T-helper 17 cell (primary cell): ENCODE measurements at regions not wholly inside any gene's neighbourhood (a gene's known extent, or its start where the extent isn't known, plus 50 kb on each side); places are given as distances from the start of the nearest gene placed in this dataset.

ENCODE experiments used
- ATAC-seq: fragments of 150-1000 bp; cut with Tn5 transposase; 2 replicates; pipeline ENCODE4 v1.10.0; 2021; ENCODE audit warnings: mild to moderate bottlenecking, moderate library complexity
- DNase-seq, 3 donors: peaks; one replicate each; pipeline versions ENCODE4 v3.0.0 to v3.0.0-alpha.2; 2020 to 2021
- H3K9me3 ChIP-seq: one replicate; pipeline ENCODE4 v1.7.0; 2013; ENCODE audit warnings: low read length, mild to moderate bottlenecking; ENCODE audit not compliant: control insufficient read depth, poor library complexity, severe bottlenecking
- H3K27ac Mint-ChIP-seq: one replicate; pipeline ENCODE4 v1.8.0; 2022; ENCODE audit warnings: mild to moderate bottlenecking, moderate library complexity, mixed read lengths
- H3K27me3 Mint-ChIP-seq: one replicate; pipeline ENCODE4 v1.8.0; 2022; ENCODE audit warnings: mixed read lengths
- H3K36me3 Mint-ChIP-seq: one replicate; pipeline ENCODE4 v1.8.0; 2022; ENCODE audit warnings: low read depth, mixed read lengths
- H3K4me1 Mint-ChIP-seq: one replicate; pipeline ENCODE4 v1.8.0; 2022; ENCODE audit warnings: mild to moderate bottlenecking, mixed read lengths
- H3K4me3 Mint-ChIP-seq: one replicate; pipeline ENCODE4 v1.8.0; 2022; ENCODE audit warnings: mild to moderate bottlenecking, moderate library complexity, mixed read lengths

DNA sequence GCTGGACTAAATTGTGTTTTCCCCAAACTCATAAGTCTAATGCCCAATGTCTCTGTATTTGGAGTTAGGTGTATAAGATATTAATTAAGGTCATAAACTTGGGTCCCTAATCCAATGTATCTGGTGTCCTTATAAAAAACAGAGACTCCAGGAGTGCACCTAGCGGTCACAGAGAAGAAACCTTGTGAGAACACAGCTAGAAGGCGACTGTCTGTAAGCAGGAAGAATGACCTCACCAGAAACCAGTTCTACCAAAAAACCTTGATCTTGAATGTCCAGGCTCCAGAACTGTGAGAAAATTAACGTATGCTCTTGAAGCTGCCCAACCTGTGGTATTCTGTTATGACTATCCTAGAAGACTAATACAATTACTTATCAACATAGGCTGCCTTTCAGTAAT, 591.7 kb upstream of the PTPRD start:
- Mint-ChIP-seq H3K36me3 (no peaks in the 10 kb centered on the region), H3K27me3 (no peaks in the 10 kb centered on the region), H3K4me1 (no peaks in the 10 kb centered on the region), H3K27ac (no peak overlapping the region), H3K4me3 (no peak overlapping the region)
- ATAC-seq (no peak), DNase-seq (no peak)
- no peaks in the 10 kb centered on the region for H3K9me3 ChIP-seq

DNA sequence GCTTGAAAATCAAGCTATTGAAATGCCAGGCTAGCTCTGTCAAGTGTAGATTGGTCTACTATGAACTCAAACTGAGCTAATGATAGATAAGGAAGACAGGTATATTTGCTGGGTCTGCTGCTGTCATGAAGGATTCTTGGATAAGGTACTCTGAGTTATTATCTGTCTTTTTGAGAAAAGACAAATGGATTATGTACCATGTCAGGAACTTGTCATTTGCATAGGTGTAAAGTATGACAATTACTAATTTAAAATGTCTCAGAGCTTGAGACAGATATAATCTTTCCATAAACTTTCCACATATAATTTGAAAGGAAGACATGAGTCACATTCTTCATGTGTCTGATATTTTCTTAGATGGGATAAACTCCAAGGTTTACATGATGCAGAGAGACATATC, 594.1 kb upstream of the PTPRD start:
- H3K4me1 Mint-ChIP-seq = no peaks in the 10 kb centered on the region
- H3K36me3 Mint-ChIP-seq = no peaks in the 10 kb centered on the region
- DNase-seq = no peak
- no peak overlapping the region for H3K4me3 Mint-ChIP-seq
- H3K9me3 ChIP-seq = no peaks in the 10 kb centered on the region
- no peak for ATAC-seq
- H3K27ac Mint-ChIP-seq = no peak overlapping the region
- H3K27me3 Mint-ChIP-seq = no peaks in the 10 kb centered on the region

DNA sequence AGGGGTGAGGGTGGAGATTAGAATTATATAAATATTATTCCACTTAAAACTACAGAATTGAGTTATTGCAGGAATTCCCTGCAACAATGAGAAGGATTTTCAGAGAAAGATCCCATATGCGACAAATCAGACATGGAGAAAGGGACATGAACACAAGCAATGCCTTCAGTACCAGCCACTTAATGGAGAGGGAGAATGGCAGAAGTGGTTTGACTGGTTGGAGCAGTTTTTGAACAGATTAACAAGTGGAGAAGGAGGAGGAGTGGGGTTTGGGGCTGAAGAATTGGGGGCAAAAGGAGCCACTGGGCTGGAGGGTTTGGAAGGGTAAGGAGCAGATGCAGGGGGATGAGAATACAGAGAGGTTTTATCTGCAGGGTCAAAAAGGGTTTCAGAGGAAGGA, 620.9 kb upstream of the PTPRD start:
- DNase-seq (no peak), ATAC-seq (no peak)
- no peaks in the 10 kb centered on the region for H3K27me3 Mint-ChIP-seq
- no peak overlapping the region for H3K4me3 Mint-ChIP-seq
- no peaks in the 10 kb centered on the region for H3K9me3 ChIP-seq
- H3K36me3 Mint-ChIP-seq = no peaks in the 10 kb centered on the region
- no peak overlapping the region for H3K27ac Mint-ChIP-seq
- no peaks in the 10 kb centered on the region for H3K4me1 Mint-ChIP-seq

DNA sequence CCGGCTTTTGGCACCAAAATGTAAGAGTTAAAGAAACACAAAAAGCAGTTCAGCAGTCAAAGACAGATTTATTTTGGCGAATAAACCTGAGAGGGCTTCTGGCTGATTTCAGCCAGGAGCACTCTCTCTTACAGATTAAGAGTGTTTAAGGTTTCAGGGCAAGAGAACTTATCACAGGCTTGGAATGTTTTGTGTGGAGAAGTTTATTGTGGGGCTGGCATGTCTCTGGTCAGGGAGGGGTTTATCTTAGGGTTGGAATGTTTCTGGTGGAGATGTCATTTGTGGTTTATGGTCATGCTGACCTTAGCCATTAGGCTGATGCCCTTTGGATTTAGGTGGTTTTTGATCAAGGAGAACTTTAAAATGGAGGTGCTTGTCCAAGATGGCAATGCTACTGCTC, 622.3 kb upstream of the PTPRD start:
- no peaks in the 10 kb centered on the region for H3K27me3 Mint-ChIP-seq
- H3K4me3 Mint-ChIP-seq = no peak overlapping the region
- H3K4me1 Mint-ChIP-seq = no peaks in the 10 kb centered on the region
- H3K36me3 Mint-ChIP-seq = no peaks in the 10 kb centered on the region
- no peak overlapping the region for H3K27ac Mint-ChIP-seq
- no peaks in the 10 kb centered on the region for H3K9me3 ChIP-seq
- DNase-seq = no peak
- no peak for ATAC-seq

DNA sequence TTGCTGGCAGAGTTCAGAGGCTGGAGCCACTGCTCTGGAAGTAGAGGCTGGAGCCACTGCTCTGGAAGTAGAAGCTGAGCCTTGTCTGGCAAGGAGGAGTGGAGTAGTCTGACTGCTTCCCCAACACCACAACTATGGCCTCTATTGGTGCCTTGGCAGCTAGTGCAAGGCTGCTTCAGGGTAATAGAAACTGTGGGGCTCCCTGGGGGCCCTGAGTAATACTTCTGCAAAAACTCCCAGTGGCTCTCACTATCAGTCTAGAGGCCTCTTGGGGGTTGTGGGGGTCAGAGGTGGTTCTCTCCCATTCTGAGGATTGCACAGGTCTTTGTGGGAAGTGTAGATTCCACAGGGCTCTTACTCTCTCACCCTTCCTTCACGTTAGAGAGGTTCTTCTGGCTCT, 629.0 kb upstream of the PTPRD start:
- H3K27me3 Mint-ChIP-seq = no peaks in the 10 kb centered on the region
- no peaks in the 10 kb centered on the region for H3K36me3 Mint-ChIP-seq
- H3K4me1 Mint-ChIP-seq = no peaks in the 10 kb centered on the region
- H3K4me3 Mint-ChIP-seq = no peak overlapping the region
- H3K27ac Mint-ChIP-seq = no peak overlapping the region
- ATAC-seq (no peak), DNase-seq (no peak)
- no peaks in the 10 kb centered on the region for H3K9me3 ChIP-seq

DNA sequence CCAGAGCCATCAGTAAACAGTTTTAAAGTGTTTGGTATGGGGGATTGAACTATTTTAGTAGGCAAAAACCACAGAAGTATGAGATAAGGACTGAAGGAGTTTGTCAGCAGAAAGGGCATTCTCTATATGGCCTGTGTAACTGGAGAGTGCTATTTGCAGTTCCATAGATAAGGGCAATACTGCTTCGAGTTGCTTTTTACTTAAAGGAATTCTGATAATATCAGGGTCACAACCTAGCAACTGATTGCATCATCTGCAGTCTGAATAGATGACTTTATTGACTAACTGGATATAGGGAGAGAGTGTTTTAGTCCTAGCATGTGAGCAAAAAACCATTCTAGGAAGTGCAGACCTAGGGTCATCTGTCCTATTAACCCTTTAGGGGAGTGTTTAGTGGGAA, 645.2 kb upstream of the PTPRD start:
- Mint-ChIP-seq H3K36me3 (no peaks in the 10 kb centered on the region), H3K4me1 (no peaks in the 10 kb centered on the region), H3K4me3 (no peak overlapping the region), H3K27ac (no peak overlapping the region), H3K27me3 (no peaks in the 10 kb centered on the region)
- ATAC-seq = no peak
- H3K9me3 ChIP-seq = peaks cover 3% of the 10 kb centered on the region
- no peak for DNase-seq

DNA sequence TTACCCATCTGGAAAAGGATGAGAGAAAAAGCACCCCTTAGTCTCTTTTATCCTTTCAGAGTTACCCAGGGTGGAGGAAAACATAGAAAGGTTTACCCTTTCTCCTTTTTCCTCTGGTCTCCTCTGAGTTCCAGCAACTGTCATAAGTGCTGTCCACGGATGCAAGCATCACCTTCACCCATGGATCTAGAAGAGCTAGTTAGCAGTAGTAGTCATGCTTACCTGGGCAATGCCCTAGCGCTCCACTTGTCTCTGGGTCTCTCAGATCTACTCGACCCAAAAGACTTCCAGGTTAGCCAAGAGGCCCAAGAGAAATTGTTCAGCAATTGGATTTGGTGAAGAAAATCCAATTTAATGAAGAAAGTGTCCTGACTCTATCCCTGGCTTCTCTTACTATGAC, 656.2 kb upstream of the PTPRD start:
- ATAC-seq = no peak
- Mint-ChIP-seq H3K4me1 (no peaks in the 10 kb centered on the region), H3K27me3 (no peaks in the 10 kb centered on the region), H3K36me3 (no peaks in the 10 kb centered on the region), H3K27ac (no peak overlapping the region), H3K4me3 (no peak overlapping the region)
- no peak for DNase-seq
- no peaks in the 10 kb centered on the region for H3K9me3 ChIP-seq

DNA sequence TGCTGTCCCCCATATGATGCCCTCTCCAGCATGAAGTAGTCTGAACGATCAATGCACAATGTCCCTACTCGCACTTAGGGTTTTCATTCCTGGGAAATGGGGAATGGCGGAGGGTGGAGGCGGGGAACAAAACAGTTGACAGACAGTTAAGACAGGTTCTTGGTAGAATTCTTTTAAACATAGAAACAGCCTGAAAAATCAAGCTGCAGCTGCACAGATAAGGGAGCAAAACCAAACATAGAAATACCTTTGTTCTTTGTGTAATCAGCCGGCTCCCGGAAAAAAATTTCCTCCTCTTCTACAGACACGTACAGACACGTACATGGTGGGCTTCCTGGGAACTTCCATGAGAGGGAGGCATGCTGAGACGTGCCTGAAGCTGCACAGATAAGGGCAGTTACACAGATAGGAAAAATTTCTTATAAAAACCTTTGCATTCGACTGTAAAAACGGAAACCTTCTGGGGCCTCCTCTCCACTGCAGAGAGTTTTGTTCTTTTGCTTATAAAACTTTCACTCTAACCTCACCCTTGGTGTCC, 662.4 kb upstream of the PTPRD start:
- DNase-seq (no peak), ATAC-seq (no peak)
- Mint-ChIP-seq H3K4me1 (no peaks in the 10 kb centered on the region), H3K27ac (no peak overlapping the region), H3K27me3 (no peaks in the 10 kb centered on the region), H3K36me3 (no peaks in the 10 kb centered on the region), H3K4me3 (no peak overlapping the region)
- H3K9me3 ChIP-seq = peaks cover 4% of the 10 kb centered on the region

DNA sequence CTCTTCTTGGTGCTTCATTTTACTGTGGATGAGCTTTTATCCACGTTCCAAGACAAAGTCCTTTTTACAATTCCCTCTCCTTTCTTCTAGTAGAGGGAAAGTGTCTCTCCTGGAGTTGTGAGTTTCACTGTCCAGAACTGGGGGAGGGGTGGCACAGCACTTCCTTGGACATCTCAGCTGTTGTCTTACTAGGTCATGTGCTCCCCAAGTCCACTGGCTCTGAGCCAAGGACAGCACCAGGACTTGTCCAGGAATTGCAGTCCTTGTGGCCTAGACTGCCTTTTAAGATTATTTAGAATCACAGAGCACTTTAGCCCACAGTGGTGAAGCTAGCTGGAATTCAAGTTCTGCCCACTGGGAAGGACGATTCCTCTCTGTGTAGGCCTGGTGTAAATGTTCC, 700.2 kb upstream of the PTPRD start:
- H3K36me3 Mint-ChIP-seq = no peaks in the 10 kb centered on the region
- H3K4me1 Mint-ChIP-seq = no peaks in the 10 kb centered on the region
- DNase-seq = no peak
- H3K27me3 Mint-ChIP-seq = no peaks in the 10 kb centered on the region
- no peaks in the 10 kb centered on the region for H3K9me3 ChIP-seq
- no peak for ATAC-seq
- H3K4me3 Mint-ChIP-seq = no peak overlapping the region
- no peak overlapping the region for H3K27ac Mint-ChIP-seq

DNA sequence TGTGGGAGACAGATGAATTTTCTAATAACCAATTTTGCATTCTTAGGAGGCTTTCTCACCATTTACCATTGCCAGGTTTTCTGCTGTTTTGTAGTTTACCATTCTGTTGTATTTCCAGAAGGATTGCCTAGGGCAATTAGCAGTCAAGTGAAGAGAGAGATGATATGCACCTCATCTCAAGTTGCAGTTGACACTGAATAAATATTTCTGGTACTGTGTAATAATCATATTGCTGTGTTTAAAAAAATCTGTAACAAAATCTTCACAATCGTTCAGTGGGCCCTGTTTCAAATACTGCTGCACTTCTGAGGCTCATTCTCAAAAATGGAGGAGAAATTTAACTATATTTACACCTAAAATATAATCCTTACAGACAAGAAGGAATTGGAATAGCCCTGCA, 706.1 kb upstream of the PTPRD start:
- no peak for ATAC-seq
- Mint-ChIP-seq H3K27me3 (no peaks in the 10 kb centered on the region), H3K4me3 (no peak overlapping the region), H3K36me3 (no peaks in the 10 kb centered on the region), H3K27ac (no peak overlapping the region), H3K4me1 (no peaks in the 10 kb centered on the region)
- DNase-seq = no peak
- no peaks in the 10 kb centered on the region for H3K9me3 ChIP-seq

DNA sequence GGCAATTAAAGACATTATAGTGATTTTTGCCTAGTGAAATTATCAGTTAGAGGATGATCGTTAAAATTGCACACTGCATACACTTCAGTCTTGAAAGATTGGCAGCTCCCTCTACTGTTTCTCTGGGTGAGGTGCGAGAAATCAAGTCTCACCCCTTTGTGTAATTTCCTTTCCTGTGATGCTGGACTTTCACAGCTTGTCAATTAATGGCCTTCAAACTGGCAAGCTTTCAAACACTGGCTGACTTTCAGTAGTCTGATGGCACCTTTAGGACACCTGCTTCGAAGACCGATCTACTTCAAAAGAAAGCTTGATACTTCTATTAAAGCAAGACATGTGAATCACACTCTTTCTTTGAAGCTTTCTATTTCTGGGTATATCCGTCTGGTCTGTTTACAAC, 706.7 kb upstream of the PTPRD start:
- Mint-ChIP-seq H3K4me3 (no peak overlapping the region), H3K27me3 (no peaks in the 10 kb centered on the region), H3K4me1 (no peaks in the 10 kb centered on the region), H3K36me3 (no peaks in the 10 kb centered on the region), H3K27ac (no peak overlapping the region)
- H3K9me3 ChIP-seq = no peaks in the 10 kb centered on the region
- DNase-seq (no peak), ATAC-seq (no peak)

DNA sequence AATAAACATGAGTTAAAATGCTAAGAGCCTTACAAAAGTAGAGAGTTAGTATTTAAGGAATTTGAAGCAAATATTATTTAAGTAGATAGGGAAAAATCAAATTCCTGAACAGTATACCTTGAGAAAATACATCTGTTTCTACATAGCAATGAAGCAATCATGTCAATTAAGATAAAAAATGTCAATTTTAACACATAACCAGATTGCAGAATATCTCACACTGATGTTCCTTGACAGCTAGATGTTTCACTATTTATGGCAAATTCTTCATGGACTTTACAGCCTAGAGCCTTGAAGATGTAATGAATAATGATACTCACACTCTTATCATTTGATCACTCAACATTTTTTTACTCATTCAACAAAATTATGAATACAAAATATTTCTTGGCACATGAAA, 708.2 kb upstream of the PTPRD start:
- H3K9me3 ChIP-seq = no peaks in the 10 kb centered on the region
- Mint-ChIP-seq H3K4me1 (no peaks in the 10 kb centered on the region), H3K4me3 (no peak overlapping the region), H3K27ac (no peak overlapping the region), H3K36me3 (no peaks in the 10 kb centered on the region), H3K27me3 (no peaks in the 10 kb centered on the region)
- DNase-seq = no peak
- no peak for ATAC-seq

DNA sequence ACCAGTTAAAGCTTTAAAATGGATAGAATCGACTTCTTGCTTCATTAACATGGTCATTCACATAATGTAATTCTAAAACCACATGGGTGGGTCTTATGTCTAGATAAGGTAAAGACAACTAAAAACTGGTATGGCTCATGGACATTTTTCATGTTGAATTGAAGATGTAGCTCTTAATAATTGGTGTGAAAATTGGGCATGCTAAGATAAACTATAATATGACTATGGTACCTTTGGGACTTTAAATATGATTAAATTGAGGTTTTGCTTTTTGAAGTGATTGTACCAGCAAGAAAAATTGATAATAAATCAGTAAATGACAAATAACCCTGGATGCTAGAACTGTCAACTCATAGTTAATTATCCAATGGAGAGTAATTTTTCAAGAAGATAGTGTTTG, 710.7 kb upstream of the PTPRD start:
- Mint-ChIP-seq H3K36me3 (no peaks in the 10 kb centered on the region), H3K4me1 (no peaks in the 10 kb centered on the region), H3K27ac (no peak overlapping the region), H3K4me3 (no peak overlapping the region), H3K27me3 (no peaks in the 10 kb centered on the region)
- H3K9me3 ChIP-seq = no peaks in the 10 kb centered on the region
- ATAC-seq (no peak), DNase-seq (no peak)

DNA sequence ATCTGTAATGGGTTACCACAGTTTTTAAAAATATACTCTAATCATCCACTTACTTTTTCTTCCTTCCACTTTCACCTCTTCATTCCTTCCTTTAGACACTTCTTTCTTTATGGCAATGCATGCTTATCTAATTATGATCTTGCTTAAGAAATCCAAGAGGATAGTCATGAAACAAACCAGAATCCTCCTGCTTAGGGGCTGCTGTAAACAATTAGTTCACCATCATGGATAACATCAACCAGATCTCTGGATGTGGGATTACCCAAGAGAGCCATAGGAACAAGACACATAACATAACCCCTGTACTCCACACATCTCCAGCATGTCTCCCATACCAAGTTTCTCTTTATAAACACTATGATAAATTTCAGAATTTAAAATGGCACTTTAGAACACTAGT, 713.4 kb upstream of the PTPRD start:
- H3K27me3 Mint-ChIP-seq = no peaks in the 10 kb centered on the region
- ATAC-seq = no peak
- no peak overlapping the region for H3K4me3 Mint-ChIP-seq

DNA sequence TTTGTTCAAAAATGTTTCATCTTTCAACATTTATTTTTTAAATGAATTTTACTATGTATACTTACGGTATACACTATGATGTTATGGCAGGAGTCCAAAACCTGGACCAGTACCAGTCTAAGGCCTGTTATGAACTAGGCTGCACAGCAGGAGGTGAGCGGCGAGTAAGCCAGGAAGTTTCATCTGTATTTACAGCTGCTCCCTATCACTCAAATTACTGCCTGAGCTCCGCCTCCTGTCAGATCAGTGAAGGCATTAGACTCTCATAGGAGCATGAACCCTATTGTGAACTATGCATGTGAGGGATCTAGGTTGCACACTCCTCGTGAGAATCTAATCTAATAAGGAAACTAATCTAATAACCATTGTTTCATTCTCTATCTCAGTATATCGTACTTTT, 715.5 kb upstream of the PTPRD start:
- Mint-ChIP-seq H3K27me3 (no peaks in the 10 kb centered on the region), H3K27ac (no peak overlapping the region), H3K4me3 (no peak overlapping the region), H3K4me1 (no peaks in the 10 kb centered on the region), H3K36me3 (no peaks in the 10 kb centered on the region)
- H3K9me3 ChIP-seq = no peaks in the 10 kb centered on the region
- DNase-seq = no peak
- no peak for ATAC-seq

More for the DNA sequence above, 713.4 kb upstream of the PTPRD start:
- no peak for DNase-seq
- Mint-ChIP-seq H3K4me1 (no peaks in the 10 kb centered on the region), H3K27ac (no peak overlapping the region), H3K36me3 (no peaks in the 10 kb centered on the region)
- no peaks in the 10 kb centered on the region for H3K9me3 ChIP-seq
